Activated T-cell treated with anti-CD3 and anti-CD28 coated beads, Interleukin-2, amount 50 U/mL, for 72 hours (primary cell): ENCODE measurements at regions not wholly inside any gene's neighbourhood (a gene's known extent, or its start where the extent isn't known, plus 50 kb on each side); places are given as distances from the start of the nearest gene placed in this dataset.
A peak's percentile ranks its signal among the peaks of the same experiment; 100 is the strongest.

Experiments used
- ATAC-seq, 2 donors: fragments of 150-1000 bp; cut with Tn5 transposase; replicated peaks in 1 of 2; 2 replicates each; pipeline ENCODE4 v1.10.0; 2021; ENCODE audit warnings: moderate library complexity in 2 of 2, mild to moderate bottlenecking in 1 of 2
- DNase-seq, 2 donors: peaks; one replicate each; pipeline ENCODE4 v3.0.0; 2021 to 2022; ENCODE audit warnings: mixed read lengths in 1 of 2
- H3K27ac Mint-ChIP-seq: one replicate; pipeline ENCODE4 v1.8.0; 2022; ENCODE audit warnings: mild to moderate bottlenecking, moderate library complexity, mixed read lengths
- H3K27me3 Mint-ChIP-seq: one replicate; pipeline ENCODE4 v1.8.0; 2022; ENCODE audit warnings: low read depth, mixed read lengths
- H3K36me3 Mint-ChIP-seq, 2 donors: one replicate each; pipeline ENCODE4 v1.8.0; 2022; ENCODE audit warnings: mixed read lengths in 2 of 2, mild to moderate bottlenecking in 1 of 2; ENCODE audit not compliant: insufficient read depth in 2 of 2
- H3K4me1 Mint-ChIP-seq: one replicate; pipeline ENCODE4 v1.8.0; 2022; ENCODE audit warnings: low read depth, mixed read lengths
- H3K4me3 Mint-ChIP-seq, 2 donors: one replicate each; pipeline ENCODE4 v1.8.0; 2022; ENCODE audit warnings: mild to moderate bottlenecking in 2 of 2, mixed read lengths in 2 of 2, moderate library complexity in 2 of 2
- H3K9me3 Mint-ChIP-seq, 2 donors: one replicate each; pipeline ENCODE4 v1.8.0; 2022; ENCODE audit warnings: mixed read lengths in 2 of 2

GRCh38 chr3:40655551-40655950 is 130.8 kb downstream of the ZNF621 start:
- H3K4me3 Mint-ChIP-seq = no peak overlapping the region
- H3K27me3 Mint-ChIP-seq = peaks cover 17% of the 10 kb centered on the region
- H3K27ac Mint-ChIP-seq = no peak overlapping the region
- no peaks in the 10 kb centered on the region for H3K4me1 Mint-ChIP-seq
- ATAC-seq (no peak), DNase-seq (no peak)
- peaks cover 0 to 2% of the 10 kb centered on the region in 2 donors for H3K9me3 Mint-ChIP-seq
- no peaks in the 10 kb centered on the region for H3K36me3 Mint-ChIP-seq

- Mint-ChIP-seq H3K9me3 (peaks cover 0 to 2% of the 10 kb centered on the region in 2 donors), H3K4me3 (no peak overlapping the region), H3K27me3 (peaks cover 16% of the 10 kb centered on the region), H3K36me3 (no peaks in the 10 kb centered on the region), H3K4me1 (no peaks in the 10 kb centered on the region), H3K27ac (no peak overlapping the region)
- ATAC-seq (no peak), DNase-seq (no peak)
Observed at GRCh38 chr3:40657623-40658022, 132.9 kb downstream of the ZNF621 start.

GRCh38 chr3:40658305-40658704 is 133.5 kb downstream of the ZNF621 start:
- ATAC-seq (no peak), DNase-seq (no peak)
- Mint-ChIP-seq H3K27ac (no peak overlapping the region), H3K4me3 (no peak overlapping the region), H3K4me1 (no peaks in the 10 kb centered on the region), H3K27me3 (peaks cover 16% of the 10 kb centered on the region), H3K36me3 (no peaks in the 10 kb centered on the region), H3K9me3 (peaks cover 0 to 2% of the 10 kb centered on the region in 2 donors)

GRCh38 chr3:40660554-40660953 is 135.8 kb downstream of the ZNF621 start:
- Mint-ChIP-seq H3K36me3 (no peaks in the 10 kb centered on the region), H3K27ac (no peak overlapping the region), H3K4me1 (no peaks in the 10 kb centered on the region), H3K4me3 (no peak overlapping the region), H3K9me3 (peaks cover 0 to 2% of the 10 kb centered on the region in 2 donors), H3K27me3 (peaks cover 28% of the 10 kb centered on the region)
- ATAC-seq (no peak), DNase-seq (no peak)

GRCh38 chr3:40661284-40661683 is 136.5 kb downstream of the ZNF621 start:
- H3K4me3 Mint-ChIP-seq = no peak overlapping the region
- H3K36me3 Mint-ChIP-seq = no peaks in the 10 kb centered on the region
- no peaks in the 10 kb centered on the region for H3K4me1 Mint-ChIP-seq
- peaks cover 35% of the 10 kb centered on the region for H3K27me3 Mint-ChIP-seq
- no peak for DNase-seq
- peaks cover 0 to 2% of the 10 kb centered on the region in 2 donors for H3K9me3 Mint-ChIP-seq
- no peak for ATAC-seq
- H3K27ac Mint-ChIP-seq = no peak overlapping the region

GRCh38 chr3:40663280-40663679 is 138.5 kb downstream of the ZNF621 start:
- no peak for DNase-seq
- Mint-ChIP-seq H3K27ac (no peak overlapping the region), H3K4me1 (no peaks in the 10 kb centered on the region), H3K27me3 (peaks cover 30% of the 10 kb centered on the region), H3K4me3 (no peak overlapping the region), H3K9me3 (no peaks in the 10 kb centered on the region), H3K36me3 (no peaks in the 10 kb centered on the region)
- no peak for ATAC-seq

- Mint-ChIP-seq H3K4me1 (no peaks in the 10 kb centered on the region), H3K27ac (no peak overlapping the region), H3K36me3 (no peaks in the 10 kb centered on the region), H3K9me3 (no peaks in the 10 kb centered on the region), H3K27me3 (peaks cover 23% of the 10 kb centered on the region), H3K4me3 (no peak overlapping the region)
- no peak for ATAC-seq
- DNase-seq = no peak
Observed at GRCh38 chr3:40669176-40669575, 144.4 kb downstream of the ZNF621 start.

- ATAC-seq = no peak
- Mint-ChIP-seq H3K27me3 (peaks cover 19% of the 10 kb centered on the region), H3K4me3 (no peak overlapping the region), H3K9me3 (no peaks in the 10 kb centered on the region), H3K4me1 (no peaks in the 10 kb centered on the region), H3K36me3 (no peaks in the 10 kb centered on the region), H3K27ac (no peak overlapping the region)
- no peak for DNase-seq
Observed at GRCh38 chr3:40672861-40673260, 148.1 kb downstream of the ZNF621 start.

- no peaks in the 10 kb centered on the region for H3K4me1 Mint-ChIP-seq
- DNase-seq (no peak), ATAC-seq (no peak)
- H3K9me3 Mint-ChIP-seq = no peaks in the 10 kb centered on the region
- peaks cover 23% of the 10 kb centered on the region for H3K27me3 Mint-ChIP-seq
- H3K4me3 Mint-ChIP-seq = no peak overlapping the region
- H3K27ac Mint-ChIP-seq = no peak overlapping the region
- no peaks in the 10 kb centered on the region for H3K36me3 Mint-ChIP-seq
Observed at GRCh38 chr3:40677321-40677720, 152.6 kb downstream of the ZNF621 start.

GRCh38 chr3:40677749-40678148 is 153.0 kb downstream of the ZNF621 start:
- Mint-ChIP-seq H3K36me3 (no peaks in the 10 kb centered on the region), H3K27ac (no peak overlapping the region), H3K27me3 (peaks cover 23% of the 10 kb centered on the region), H3K9me3 (no peaks in the 10 kb centered on the region), H3K4me1 (no peaks in the 10 kb centered on the region), H3K4me3 (no peak overlapping the region)
- ATAC-seq = no peak
- DNase-seq = no peak

- Mint-ChIP-seq H3K4me3 (no peak overlapping the region), H3K36me3 (no peaks in the 10 kb centered on the region), H3K4me1 (no peaks in the 10 kb centered on the region), H3K9me3 (no peaks in the 10 kb centered on the region), H3K27me3 (peaks cover 17% of the 10 kb centered on the region), H3K27ac (no peak overlapping the region)
- DNase-seq = no peak
- no peak for ATAC-seq
Observed at GRCh38 chr3:40679290-40679689, 154.5 kb downstream of the ZNF621 start.

GRCh38 chr3:40680685-40681657 is 156.2 kb downstream of the ZNF621 start:
- Mint-ChIP-seq H3K4me3 (no peak overlapping the region), H3K9me3 (no peaks in the 10 kb centered on the region), H3K36me3 (no peaks in the 10 kb centered on the region), H3K27me3 (peaks cover 12% of the 10 kb centered on the region), H3K27ac (no peak overlapping the region), H3K4me1 (no peaks in the 10 kb centered on the region)
- DNase-seq = no peak
- no peak for ATAC-seq

- no peaks in the 10 kb centered on the region for H3K4me1 Mint-ChIP-seq
- no peak overlapping the region for H3K27ac Mint-ChIP-seq
- H3K27me3 Mint-ChIP-seq = peaks cover 19% of the 10 kb centered on the region
- H3K4me3 Mint-ChIP-seq = no peak overlapping the region
- ATAC-seq (peak; percentile 41 to 55), DNase-seq (peak in 1 of 2 donors; percentile 1)
- no peaks in the 10 kb centered on the region for H3K9me3 Mint-ChIP-seq
- H3K36me3 Mint-ChIP-seq = no peaks in the 10 kb centered on the region
Observed at GRCh38 chr3:40681658-40682055, 156.9 kb downstream of the ZNF621 start.

GRCh38 chr3:40689837-40690236 is 165.1 kb downstream of the ZNF621 start:
- H3K36me3 Mint-ChIP-seq = no peaks in the 10 kb centered on the region
- H3K9me3 Mint-ChIP-seq = no peaks in the 10 kb centered on the region
- H3K4me3 Mint-ChIP-seq = no peak overlapping the region
- no peak overlapping the region for H3K27ac Mint-ChIP-seq
- H3K27me3 Mint-ChIP-seq = peaks cover 30% of the 10 kb centered on the region
- DNase-seq = no peak
- H3K4me1 Mint-ChIP-seq = no peaks in the 10 kb centered on the region
- ATAC-seq = no peak
